ENCODE measurements at regions not wholly inside any gene's neighbourhood (a gene's known extent, or its start where the extent isn't known, plus 50 kb on each side); places are given as distances from the start of the nearest gene placed in this dataset.

GRCh38 chr10:43703286-43703685, 54.6 kb upstream of the ZNF32 start:
- intact Hi-C loops (cut with DNase I; ENCODE audit: low total_unique reads), result no loop called here
- WGBS, 2 donors, result 75 to 85% methylated on average over 7 to 12 of the region's 13 CpGs
- H3K4me3 ChIP-seq (ENCODE audit: low read depth, poor library complexity, severe bottlenecking), result no peak overlapping the region
- TF ChIP-seq CTCF (IDR thresholded peaks at IDR 0.05) (no peak), POLR2A (IDR thresholded peaks at IDR 0.05) (no peak)
- DNase-seq (ENCODE audit: low spot score in 2 of 2), result no peak

- TF ChIP-seq CTCF (IDR thresholded peaks at IDR 0.05) (no peak), POLR2A (IDR thresholded peaks at IDR 0.05) (no peak)
- intact Hi-C loops (cut with DNase I; ENCODE audit: low total_unique reads), result no loop called here
- H3K4me3 ChIP-seq (ENCODE audit: low read depth, poor library complexity, severe bottlenecking), result no peak overlapping the region
- WGBS, 2 donors, result 93 to 94% methylated on average over 18 to 19 of the region's 19 CpGs
- DNase-seq (ENCODE audit: low spot score in 2 of 2), result no peak
Measured at GRCh38 chr10:43702936-43703281, 54.2 kb upstream of the ZNF32 start.

DNA sequence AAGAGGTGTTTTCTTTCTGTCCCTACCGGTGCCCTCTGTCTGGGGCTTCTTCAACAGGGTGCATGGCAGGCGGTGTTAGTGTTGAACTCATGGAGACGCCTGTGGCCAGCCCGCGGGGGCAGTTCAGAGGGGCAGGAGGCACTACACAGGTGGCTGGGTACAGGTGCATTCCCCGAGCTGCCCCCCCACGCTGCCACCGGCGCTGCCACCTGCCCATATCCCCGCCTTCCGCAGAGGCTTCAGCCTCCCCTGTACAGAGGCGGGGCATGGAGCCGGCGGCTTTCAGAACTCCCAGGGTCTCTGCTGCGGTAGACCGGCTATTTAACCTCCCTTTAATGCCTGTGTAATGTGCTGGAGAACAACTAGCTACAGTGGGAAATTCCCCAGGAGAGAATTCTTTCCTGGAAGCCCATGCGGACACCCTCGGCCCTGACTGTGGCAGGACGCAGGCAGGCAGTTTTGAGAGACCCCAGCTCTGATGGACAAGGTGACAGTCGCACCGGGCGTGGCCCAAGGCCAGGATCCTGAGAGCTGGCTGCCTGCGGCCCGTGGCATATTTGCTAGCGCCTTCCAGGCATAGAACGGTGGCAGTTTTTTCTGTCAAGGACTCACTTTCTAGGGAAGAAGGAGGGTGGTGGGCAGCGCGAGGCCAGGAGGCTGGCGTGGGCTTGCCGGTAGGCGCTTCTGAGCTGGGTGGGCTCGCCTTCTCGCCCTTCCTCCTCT, 53.7 kb upstream of the ZNF32 start:
- DNase-seq (ENCODE audit: low spot score in 2 of 2), result no peak
- TF ChIP-seq POLR2A (IDR thresholded peaks at IDR 0.05) (no peak), CTCF (IDR thresholded peaks at IDR 0.05) (no peak)
- intact Hi-C loops (cut with DNase I; ENCODE audit: low total_unique reads), result no loop called here
- WGBS, 2 donors, result 73 to 85% methylated on average over 26 to 29 of the region's 33 CpGs
- H3K4me3 ChIP-seq (ENCODE audit: low read depth, poor library complexity, severe bottlenecking), result no peak overlapping the region

DNA sequence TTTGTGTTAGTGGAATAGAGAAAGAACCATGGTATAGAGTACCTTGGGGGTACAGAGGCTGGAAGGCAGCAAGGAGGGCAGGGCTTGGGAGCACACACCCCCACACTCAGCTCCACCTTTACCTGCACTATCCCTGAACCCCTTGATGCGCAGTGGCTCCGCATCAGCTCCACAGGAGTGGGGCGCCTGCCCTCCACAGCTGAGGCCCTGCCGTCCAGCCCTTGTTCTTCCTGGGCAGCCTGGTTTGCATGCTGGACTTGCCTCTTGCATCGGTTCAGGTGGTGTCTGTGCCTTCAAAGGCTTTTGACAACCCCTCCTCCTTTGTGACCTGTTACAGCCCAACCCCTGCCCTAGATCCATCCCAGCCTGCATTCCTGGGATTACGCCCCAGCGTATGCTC, 52.6 kb upstream of the ZNF32 start:
- no peak overlapping the region for H3K4me3 ChIP-seq (ENCODE audit: low read depth, poor library complexity, severe bottlenecking)
- 89 to 90% methylated on average over 7 of the region's 7 CpGs for WGBS, 2 donors
- no peak for TF ChIP-seq CTCF (IDR thresholded peaks at IDR 0.05)
- no peak for TF ChIP-seq POLR2A (IDR thresholded peaks at IDR 0.05)
- intact Hi-C loops (cut with DNase I; ENCODE audit: low total_unique reads), result no loop called here
- DNase-seq (ENCODE audit: low spot score in 2 of 2), result no peak

DNA sequence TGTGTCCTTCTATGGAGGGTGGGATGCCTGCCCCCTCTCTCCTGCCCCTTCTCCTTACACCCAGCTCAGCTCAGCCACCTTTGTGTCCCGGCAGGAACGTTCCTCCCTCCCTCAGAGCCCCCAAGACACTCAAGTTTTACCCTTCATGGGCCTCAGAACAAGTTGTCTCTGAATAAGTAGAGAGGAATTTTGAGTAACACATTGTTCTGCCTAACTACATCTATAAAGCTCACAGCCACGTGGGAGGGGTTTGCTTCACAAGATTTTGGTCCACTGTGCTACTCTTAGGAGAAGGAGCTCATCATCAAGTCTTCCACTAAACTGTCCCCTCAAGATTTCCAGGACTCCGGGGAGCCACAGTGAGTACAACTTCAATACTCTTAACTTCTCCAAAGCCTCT, 51.6 kb upstream of the ZNF32 start:
- no peak for TF ChIP-seq POLR2A (IDR thresholded peaks at IDR 0.05)
- no peak for TF ChIP-seq CTCF (IDR thresholded peaks at IDR 0.05)
- intact Hi-C loops (cut with DNase I; ENCODE audit: low total_unique reads), result no loop called here
- no peak overlapping the region for H3K4me3 ChIP-seq (ENCODE audit: low read depth, poor library complexity, severe bottlenecking)
- DNase-seq (ENCODE audit: low spot score in 2 of 2), result no peak
- WGBS, 2 donors, result 70% methylated on average over 4 of the region's 4 CpGs

DNA sequence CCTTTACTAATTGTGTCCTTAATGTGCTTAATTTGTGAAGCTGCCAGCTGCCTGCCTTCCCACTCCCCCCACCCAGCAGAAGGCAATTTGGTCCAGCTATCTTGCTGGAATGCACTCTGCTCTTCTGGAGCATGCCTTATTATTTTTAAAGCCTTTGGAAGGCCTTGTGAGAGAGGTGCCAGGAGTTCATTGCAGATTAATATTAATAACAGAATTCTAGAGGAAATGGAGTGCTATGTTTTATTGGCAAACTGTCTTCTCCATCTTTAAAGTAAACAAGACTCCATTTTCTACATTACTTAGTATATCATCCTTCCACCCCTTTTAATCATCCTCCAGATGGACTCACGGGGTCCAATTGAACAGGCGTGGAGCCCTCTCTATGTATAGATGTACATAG, 50.8 kb upstream of the ZNF32 start:
- 86 to 96% methylated on average over 2 of the region's 2 CpGs for WGBS, 2 donors
- no peak for DNase-seq (ENCODE audit: low spot score in 2 of 2)
- H3K4me3 ChIP-seq (ENCODE audit: low read depth, poor library complexity, severe bottlenecking), result no peak overlapping the region
- TF ChIP-seq POLR2A (IDR thresholded peaks at IDR 0.05), result no peak
- no peak for TF ChIP-seq CTCF (IDR thresholded peaks at IDR 0.05)
- intact Hi-C loops (cut with DNase I; ENCODE audit: low total_unique reads), result no loop called here
